Right hindlimb (tissue), 1 donor: ENCODE measurements at regions not wholly inside any gene's neighbourhood (a gene's known extent, or its start where the extent isn't known, plus 50 kb on each side); places are given as distances from the start of the nearest gene placed in this dataset.

Source experiments
- DNase-seq: peaks from one replicate; pipeline ENCODE4 v3.0.0-alpha.2; 2018

- no peak for DNase-seq
These were observed 63.2 kb upstream of the NABP1 start for GRCh38 chr2:191614759-191615158.

DNA sequence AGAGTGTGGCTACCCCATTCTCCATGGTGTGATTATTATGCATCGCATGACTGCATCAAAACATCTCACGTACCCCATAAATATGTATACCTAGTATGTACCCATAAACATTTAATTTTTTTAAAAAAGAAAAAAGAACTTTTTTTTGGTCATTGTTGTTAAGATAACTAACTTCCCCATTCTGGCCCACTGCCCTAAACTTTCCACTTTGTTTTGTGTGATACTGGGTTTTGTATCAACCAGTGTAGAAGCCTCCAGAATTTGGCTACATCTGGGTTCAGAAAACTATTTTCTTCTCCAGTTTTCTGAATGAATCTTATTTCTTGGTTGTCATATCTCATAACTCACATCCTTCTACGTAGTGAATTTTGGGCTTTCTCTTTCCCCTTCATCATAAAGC lies 62.3 kb upstream of the NABP1 start:
- no peak for DNase-seq

DNA sequence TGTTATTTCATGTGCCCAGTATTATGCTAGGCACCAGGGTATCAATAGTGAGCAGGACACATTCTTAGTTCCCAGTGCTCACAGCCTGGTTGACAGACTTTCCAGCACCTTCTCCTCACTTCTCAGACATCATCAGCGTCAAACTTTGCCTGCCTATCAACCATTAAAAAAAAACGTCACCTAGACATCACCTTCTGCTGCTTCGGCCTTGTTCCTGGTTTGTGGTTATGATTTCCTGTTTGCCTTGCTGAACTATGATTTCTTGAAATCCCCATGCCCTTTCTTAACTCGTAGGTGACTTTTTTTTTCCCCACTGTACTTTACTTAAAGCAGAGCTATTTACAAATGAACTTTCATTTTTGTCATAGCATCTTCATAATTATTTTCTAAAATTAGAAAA lies 60.4 kb upstream of the NABP1 start:
- no peak for DNase-seq

- peak; percentile 33 for DNase-seq
These were observed 59.7 kb upstream of the NABP1 start for GRCh38 chr2:191618046-191618780.

- DNase-seq, result no peak
These were observed 59.1 kb upstream of the NABP1 start for GRCh38 chr2:191618786-191619185.

DNA sequence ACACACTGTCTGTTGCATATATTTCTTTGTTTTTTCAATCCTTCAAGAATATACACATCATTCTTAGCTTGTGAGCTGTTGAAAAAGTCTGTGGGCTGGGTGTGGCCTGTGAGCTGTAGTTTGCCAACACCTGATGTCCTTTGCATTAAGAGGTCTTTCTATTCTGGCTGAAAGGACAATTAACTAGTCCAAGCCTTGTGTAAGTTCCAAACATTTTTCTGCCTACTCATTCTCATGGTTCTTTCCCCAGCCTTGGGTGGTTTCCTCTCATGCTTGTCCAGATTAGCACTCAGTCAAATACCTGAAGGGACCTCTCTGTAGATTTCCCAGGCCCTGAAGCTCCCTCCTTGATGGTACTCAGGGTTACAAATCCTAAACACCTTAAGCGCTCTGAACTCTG lies 57.8 kb upstream of the NABP1 start:
- DNase-seq, result no peak

- DNase-seq, result no peak
These were observed 55.3 kb upstream of the NABP1 start for GRCh38 chr2:191622374-191623320.

GRCh38 chr2:191625016-191625415 lies 52.9 kb upstream of the NABP1 start:
- DNase-seq, result no peak

DNA sequence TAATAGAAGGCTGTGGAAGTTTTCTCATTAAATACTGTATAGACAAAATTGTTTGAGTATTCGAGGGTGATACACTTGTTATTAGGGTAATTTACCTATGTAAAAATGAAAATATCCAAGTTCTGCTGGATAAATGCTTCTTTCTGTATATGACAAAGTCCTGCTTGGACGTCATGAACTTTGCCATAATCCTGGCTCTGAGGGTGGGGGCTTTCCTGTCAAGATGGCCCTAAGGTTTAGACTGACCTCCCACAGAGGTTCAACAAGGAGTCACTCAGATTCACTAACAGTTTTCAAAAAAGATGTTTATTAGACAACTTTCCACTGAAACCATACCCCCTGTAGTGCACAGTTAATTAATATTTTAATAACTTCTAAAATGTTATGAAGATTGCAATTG lies 52.5 kb upstream of the NABP1 start:
- DNase-seq, result no peak

DNA sequence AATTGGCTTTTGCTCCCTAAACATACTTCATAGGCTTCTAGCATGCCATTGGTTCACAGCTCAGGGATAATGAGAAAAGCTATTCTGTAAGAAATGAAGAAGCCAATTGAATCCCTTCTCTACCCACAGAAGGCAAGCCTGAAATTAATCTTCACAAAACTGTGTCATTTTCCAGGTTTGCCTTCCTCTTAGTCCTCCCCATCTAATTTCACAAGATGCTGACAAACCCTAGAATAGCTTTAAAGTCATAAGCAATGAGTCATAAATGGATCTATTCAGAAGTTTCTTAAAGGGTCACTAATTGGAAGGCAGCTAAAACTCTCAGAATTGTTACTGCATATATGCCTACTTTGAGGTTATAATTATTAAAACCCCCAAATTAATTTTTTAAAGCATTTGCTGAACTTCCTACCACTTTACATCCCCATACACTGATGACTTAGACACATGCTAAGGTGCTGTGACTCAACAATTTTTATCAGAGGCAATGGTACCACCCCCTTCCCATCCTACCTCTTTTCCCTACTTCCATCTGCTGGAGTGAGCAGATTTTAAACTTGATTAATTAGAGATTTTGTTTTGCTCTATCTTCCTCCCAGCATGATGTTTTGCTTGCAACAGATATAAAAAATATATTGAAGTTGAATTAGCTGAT lies 51.3 kb upstream of the NABP1 start:
- DNase-seq, result no peak

GRCh38 chr2:191627518-191627917 lies 50.4 kb upstream of the NABP1 start:
- no peak for DNase-seq
